Naive thymus-derived CD4-positive, alpha-beta T cell (primary cell): ENCODE measurements at regions not wholly inside any gene's neighbourhood (a gene's known extent, or its start where the extent isn't known, plus 50 kb on each side); places are given as distances from the start of the nearest gene placed in this dataset.

Source experiments
- ATAC-seq: fragments of 150-1000 bp; cut with Tn5 transposase; 2 replicates; pipeline ENCODE4 v1.10.0; 2021; ENCODE audit warnings: mild to moderate bottlenecking, moderate library complexity
- CTCF ChIA-PET: fragments of 350-600 bp; sonication (Branson Sonifier 250); formaldehyde crosslinking; loops from one replicate; lab custom pipeline; 2021; ENCODE audit warnings: antibody characterized with exemption; lab: Charles Lee
- POLR2A ChIA-PET: fragments of 350-600 bp; sonication (Branson Sonifier 250); formaldehyde crosslinking; loops from one replicate; lab custom pipeline; 2021; ENCODE audit warnings: antibody characterized with exemption, inconsistent platforms; lab: Charles Lee
- DNase-seq, 9 donors: peaks; one replicate each; pipeline versions ENCODE4 v3.0.0 to v3.0.0-alpha.2; 2020 to 2022; ENCODE audit warnings: mixed read lengths in 1 of 9
- H3K27ac ChIP-seq: one replicate; pipeline ENCODE4 v1.7.0; 2013; ENCODE audit warnings: mild to moderate bottlenecking, low read depth, low read length, moderate library complexity
- H3K27me3 ChIP-seq, 2 donors: one replicate each; pipeline ENCODE4 v1.7.0; 2013; ENCODE audit warnings: low read length in 2 of 2, mild to moderate bottlenecking in 2 of 2, moderate library complexity in 2 of 2; ENCODE audit not compliant: control insufficient read depth in 2 of 2, insufficient read depth in 2 of 2
- H3K36me3 ChIP-seq, 3 experiments: 1 replicate in 2 of 3; 2 replicates in 1 of 3; pipeline ENCODE4 v1.7.0; 2013; ENCODE audit warnings: low read length in 3 of 3, mild to moderate bottlenecking in 3 of 3, moderate library complexity in 1 of 3; ENCODE audit not compliant: insufficient read depth in 3 of 3, control insufficient read depth in 2 of 3
- H3K4me1 ChIP-seq, 2 donors: one replicate each; pipeline ENCODE4 v1.7.0; 2013; ENCODE audit warnings: low read length in 2 of 2, mild to moderate bottlenecking in 2 of 2, moderate library complexity in 1 of 2; ENCODE audit not compliant: control insufficient read depth in 2 of 2, insufficient read depth in 2 of 2
- H3K4me3 ChIP-seq: 2 replicates; pipeline ENCODE4 v1.7.0; 2013; ENCODE audit warnings: mild to moderate bottlenecking, low read length
- H3K9me3 ChIP-seq, 3 experiments: 1 replicate in 2 of 3; 2 replicates in 1 of 3; pipeline ENCODE4 v1.7.0; 2013; ENCODE audit warnings: low read length in 3 of 3; ENCODE audit not compliant: control insufficient read depth in 2 of 3
- H3K27ac Mint-ChIP-seq, 9 donors: one replicate each; pipeline ENCODE4 v1.8.0; 2020 to 2022; ENCODE audit warnings: mixed read lengths in 9 of 9, mild to moderate bottlenecking in 8 of 9, moderate library complexity in 5 of 9, inconsistent platforms in 2 of 9
- H3K27me3 Mint-ChIP-seq, 5 donors: one replicate each; pipeline ENCODE4 v1.8.0; 2021 to 2022; ENCODE audit warnings: mixed read lengths in 5 of 5, mild to moderate bottlenecking in 1 of 5
- H3K36me3 Mint-ChIP-seq, 5 donors: one replicate each; pipeline ENCODE4 v1.8.0; 2020 to 2022; ENCODE audit warnings: mixed read lengths in 5 of 5, mild to moderate bottlenecking in 3 of 5, inconsistent platforms in 1 of 5
- H3K4me1 Mint-ChIP-seq, 7 donors: one replicate each; pipeline ENCODE4 v1.8.0; 2020 to 2022; ENCODE audit warnings: mixed read lengths in 7 of 7, mild to moderate bottlenecking in 3 of 7, inconsistent platforms in 1 of 7
- H3K4me3 Mint-ChIP-seq, 10 donors: one replicate each; pipeline ENCODE4 v1.8.0; 2020 to 2022; ENCODE audit warnings: mild to moderate bottlenecking in 10 of 10, mixed read lengths in 10 of 10, moderate library complexity in 6 of 10, inconsistent platforms in 2 of 10
- H3K9me3 Mint-ChIP-seq, 11 donors: one replicate each; pipeline ENCODE4 v1.8.0; 2020 to 2022; ENCODE audit warnings: mixed read lengths in 11 of 11, mild to moderate bottlenecking in 4 of 11, inconsistent platforms in 1 of 11, moderate library complexity in 1 of 11
- intact Hi-C, 2 donors: fragments of 100-400 bp; cut with micrococcal nuclease; formaldehyde crosslinking; loops; one replicate each; pipeline ENCODE4 v1.15.1; 2023

- intact Hi-C loops: no loop called here
- Mint-ChIP-seq H3K4me3 (no peak overlapping the region), H3K4me1 (no peaks in the 10 kb centered on the region), H3K27me3 (peaks cover 2 to 46% (median 12%) of the 10 kb centered on the region in 5 donors), H3K27ac (no peak overlapping the region), H3K36me3 (no peaks in the 10 kb centered on the region), H3K9me3 (peaks cover 0 to 1% (median 0%) of the 10 kb centered on the region in 11 donors)
- ChIA-PET POLR2A (no interaction called here), CTCF (interaction anchor here (0.6 kb wide), 1 partner anchor 714 kb away, joined by 3 read pairs; no protein-coding TSS in a partner anchor)
- no peaks in the 10 kb centered on the region for H3K4me1 ChIP-seq
- H3K36me3 ChIP-seq: no peaks in the 10 kb centered on the region
- no peak overlapping the region for H3K27ac ChIP-seq
- H3K27me3 ChIP-seq: no peaks in the 10 kb centered on the region
- no peak for ATAC-seq
- no peak for DNase-seq
- no peaks in the 10 kb centered on the region for H3K9me3 ChIP-seq
- H3K4me3 ChIP-seq: no peak overlapping the region
These were observed 241.3 kb downstream of the KCTD12 start for GRCh38 chr13:76644906-76645305.

DNA sequence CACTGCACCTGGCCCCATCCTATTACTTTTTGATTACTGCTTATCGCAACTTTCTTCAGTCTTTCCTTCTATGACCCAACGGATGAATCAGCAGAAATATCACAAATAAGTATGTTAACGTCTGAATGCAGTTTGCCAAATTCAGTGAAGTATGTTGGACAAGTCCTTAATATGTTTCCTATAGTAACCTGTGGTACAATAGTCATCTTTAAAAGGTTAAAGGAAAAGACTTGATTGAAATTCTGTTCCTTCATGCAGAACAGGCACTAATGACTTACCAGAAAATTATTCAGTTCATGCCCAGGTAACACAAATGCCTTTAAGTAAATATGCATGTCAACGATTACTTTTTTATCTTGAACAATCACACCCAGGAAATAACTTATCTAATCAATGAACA lies 242.6 kb downstream of the KCTD12 start:
- Mint-ChIP-seq H3K4me3 (no peak overlapping the region), H3K9me3 (peaks cover 0 to 1% (median 0%) of the 10 kb centered on the region in 11 donors), H3K36me3 (no peaks in the 10 kb centered on the region), H3K27me3 (peaks cover 2 to 39% (median 20%) of the 10 kb centered on the region in 5 donors), H3K4me1 (no peaks in the 10 kb centered on the region), H3K27ac (no peak overlapping the region)
- intact Hi-C loops: no loop called here
- no peak for ATAC-seq
- ChIA-PET POLR2A (no interaction called here), CTCF (no interaction called here)
- no peak overlapping the region for H3K27ac ChIP-seq
- no peaks in the 10 kb centered on the region for H3K9me3 ChIP-seq
- H3K36me3 ChIP-seq: no peaks in the 10 kb centered on the region
- no peak overlapping the region for H3K4me3 ChIP-seq
- no peak for DNase-seq
- no peaks in the 10 kb centered on the region for H3K4me1 ChIP-seq
- no peaks in the 10 kb centered on the region for H3K27me3 ChIP-seq

GRCh38 chr13:76641056-76641455 lies 245.1 kb downstream of the KCTD12 start:
- H3K27ac Mint-ChIP-seq: no peak overlapping the region
- ChIA-PET CTCF (no interaction called here), POLR2A (no interaction called here)
- ATAC-seq (no peak), DNase-seq (no peak)
- no peak overlapping the region for H3K4me3 Mint-ChIP-seq
- no peaks in the 10 kb centered on the region for H3K36me3 Mint-ChIP-seq
- H3K36me3 ChIP-seq: no peaks in the 10 kb centered on the region
- H3K9me3 ChIP-seq: no peaks in the 10 kb centered on the region
- no peaks in the 10 kb centered on the region for H3K27me3 ChIP-seq
- intact Hi-C loops: no loop called here
- H3K9me3 Mint-ChIP-seq: no peaks in the 10 kb centered on the region
- H3K27me3 Mint-ChIP-seq: peaks cover 0 to 33% (median 21%) of the 10 kb centered on the region in 5 donors
- H3K4me1 Mint-ChIP-seq: no peaks in the 10 kb centered on the region
- no peak overlapping the region for H3K27ac ChIP-seq
- no peak overlapping the region for H3K4me3 ChIP-seq
- H3K4me1 ChIP-seq: no peaks in the 10 kb centered on the region

GRCh38 chr13:76638882-76639281 lies 247.3 kb downstream of the KCTD12 start:
- H3K27ac Mint-ChIP-seq: no peak overlapping the region
- ATAC-seq (no peak), DNase-seq (no peak)
- Histone ChIP-seq H3K36me3 (no peaks in the 10 kb centered on the region), H3K27ac (no peak overlapping the region), H3K27me3 (no peaks in the 10 kb centered on the region), H3K4me3 (no peak overlapping the region), H3K4me1 (no peaks in the 10 kb centered on the region), H3K9me3 (no peaks in the 10 kb centered on the region)
- H3K4me3 Mint-ChIP-seq: no peak overlapping the region
- no peaks in the 10 kb centered on the region for H3K4me1 Mint-ChIP-seq
- intact Hi-C loops: no loop called here
- H3K27me3 Mint-ChIP-seq: peaks cover 0 to 39% (median 15%) of the 10 kb centered on the region in 5 donors
- CTCF ChIA-PET: no interaction called here
- H3K9me3 Mint-ChIP-seq: no peaks in the 10 kb centered on the region
- no peaks in the 10 kb centered on the region for H3K36me3 Mint-ChIP-seq
- POLR2A ChIA-PET: no interaction called here

GRCh38 chr13:76638181-76638580 lies 248.0 kb downstream of the KCTD12 start:
- intact Hi-C loops: no loop called here
- Histone ChIP-seq H3K36me3 (no peaks in the 10 kb centered on the region), H3K27me3 (no peaks in the 10 kb centered on the region), H3K27ac (no peak overlapping the region), H3K4me3 (no peak overlapping the region), H3K9me3 (no peaks in the 10 kb centered on the region), H3K4me1 (no peaks in the 10 kb centered on the region)
- DNase-seq (no peak), ATAC-seq (no peak)
- POLR2A ChIA-PET: no interaction called here
- CTCF ChIA-PET: no interaction called here
- no peaks in the 10 kb centered on the region for H3K36me3 Mint-ChIP-seq
- peaks cover 0 to 42% (median 16%) of the 10 kb centered on the region in 5 donors for H3K27me3 Mint-ChIP-seq
- no peak overlapping the region for H3K4me3 Mint-ChIP-seq
- no peak overlapping the region for H3K27ac Mint-ChIP-seq
- H3K4me1 Mint-ChIP-seq: no peaks in the 10 kb centered on the region
- no peaks in the 10 kb centered on the region for H3K9me3 Mint-ChIP-seq

- DNase-seq (no peak), ATAC-seq (no peak)
- CTCF ChIA-PET: no interaction called here
- POLR2A ChIA-PET: no interaction called here
- peaks cover 0 to 42% (median 16%) of the 10 kb centered on the region in 5 donors for H3K27me3 Mint-ChIP-seq
- no peaks in the 10 kb centered on the region for H3K4me1 Mint-ChIP-seq
- intact Hi-C loops: no loop called here
- Histone ChIP-seq H3K27ac (no peak overlapping the region), H3K27me3 (no peaks in the 10 kb centered on the region), H3K36me3 (no peaks in the 10 kb centered on the region), H3K9me3 (no peaks in the 10 kb centered on the region), H3K4me1 (no peaks in the 10 kb centered on the region), H3K4me3 (no peak overlapping the region)
- no peak overlapping the region for H3K27ac Mint-ChIP-seq
- no peaks in the 10 kb centered on the region for H3K9me3 Mint-ChIP-seq
- H3K4me3 Mint-ChIP-seq: no peak overlapping the region
- H3K36me3 Mint-ChIP-seq: no peaks in the 10 kb centered on the region
These were observed 248.5 kb downstream of the KCTD12 start for GRCh38 chr13:76637641-76638141.

DNA sequence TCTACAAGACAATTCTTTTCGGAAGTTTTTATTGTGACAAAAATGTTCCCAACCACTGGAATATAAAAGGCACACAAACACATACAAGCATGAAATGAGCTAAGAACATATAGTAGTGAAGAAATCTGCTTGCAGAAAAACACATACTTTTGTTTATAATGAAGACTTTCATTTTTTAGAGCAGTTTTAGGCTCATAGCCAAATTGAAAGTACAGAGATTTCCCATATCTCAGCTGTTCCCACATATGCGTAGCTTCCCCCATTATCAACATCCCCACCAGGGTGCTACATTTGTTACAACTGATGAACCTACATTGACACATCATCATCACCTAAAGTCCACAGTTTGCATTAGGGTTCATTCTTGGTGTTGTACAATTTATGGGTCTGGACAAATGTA lies 249.4 kb downstream of the KCTD12 start:
- ChIA-PET POLR2A (no interaction called here), CTCF (no interaction called here)
- H3K36me3 Mint-ChIP-seq: no peaks in the 10 kb centered on the region
- intact Hi-C loops: no loop called here
- no peaks in the 10 kb centered on the region for H3K4me1 Mint-ChIP-seq
- no peak overlapping the region for H3K4me3 ChIP-seq
- DNase-seq (no peak), ATAC-seq (no peak)
- no peak overlapping the region for H3K4me3 Mint-ChIP-seq
- H3K9me3 Mint-ChIP-seq: peaks cover 0 to 2% (median 0%) of the 10 kb centered on the region in 11 donors
- no peak overlapping the region for H3K27ac ChIP-seq
- no peaks in the 10 kb centered on the region for H3K9me3 ChIP-seq
- no peaks in the 10 kb centered on the region for H3K27me3 ChIP-seq
- no peaks in the 10 kb centered on the region for H3K4me1 ChIP-seq
- no peak overlapping the region for H3K27ac Mint-ChIP-seq
- H3K36me3 ChIP-seq: no peaks in the 10 kb centered on the region
- H3K27me3 Mint-ChIP-seq: peaks cover 0 to 42% (median 16%) of the 10 kb centered on the region in 5 donors
